ENCODE measurements at regions not wholly inside any gene's neighbourhood (a gene's known extent, or its start where the extent isn't known, plus 50 kb on each side); places are given as distances from the start of the nearest gene placed in this dataset.
"Not testable (repeated sequence)": the region's sequence is repeated elsewhere in the genome, so short reads cannot be mapped to it uniquely, and the experiment has no call there.

DNA sequence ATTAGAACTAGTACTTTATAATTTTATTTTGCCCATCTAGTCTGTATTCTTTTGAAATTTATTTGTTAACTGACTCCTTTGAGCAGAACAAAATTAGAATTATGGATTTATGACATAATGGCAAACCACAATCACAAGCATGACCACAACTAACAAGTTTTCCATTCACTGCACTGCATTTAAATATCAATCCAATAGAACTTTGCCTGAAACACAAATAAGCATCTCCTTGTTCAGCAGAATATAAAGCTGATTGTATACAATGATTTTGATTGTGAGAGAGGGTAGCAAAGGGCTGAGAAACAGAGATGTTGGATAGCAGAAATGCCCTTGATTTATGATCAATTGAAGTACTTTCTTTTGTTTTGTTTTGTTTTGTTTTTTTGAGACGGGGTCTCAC is 495.5 kb upstream of the RGS18 start:
- no peak for DNase-seq (ENCODE audit: low read depth)

DNA sequence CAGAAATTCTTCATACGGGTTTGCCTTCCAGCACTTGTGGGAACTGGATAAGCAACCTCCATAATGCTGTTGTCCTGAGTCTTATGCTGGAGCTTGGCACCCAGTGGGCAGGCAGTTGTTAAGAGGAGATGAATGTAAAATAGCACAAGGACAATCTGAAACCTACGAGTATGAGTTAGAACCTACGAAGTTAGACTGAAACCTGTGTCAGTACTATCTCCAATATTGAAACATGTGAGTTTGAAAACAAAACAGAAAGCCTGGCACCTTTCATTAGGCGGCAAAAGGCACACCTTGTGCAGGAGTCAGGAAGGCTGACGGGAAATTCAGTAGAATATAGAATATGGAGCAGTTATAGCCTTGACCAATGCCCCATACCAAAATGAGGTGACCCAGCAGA is 489.7 kb upstream of the RGS18 start:
- DNase-seq (ENCODE audit: low read depth) = no peak

DNA sequence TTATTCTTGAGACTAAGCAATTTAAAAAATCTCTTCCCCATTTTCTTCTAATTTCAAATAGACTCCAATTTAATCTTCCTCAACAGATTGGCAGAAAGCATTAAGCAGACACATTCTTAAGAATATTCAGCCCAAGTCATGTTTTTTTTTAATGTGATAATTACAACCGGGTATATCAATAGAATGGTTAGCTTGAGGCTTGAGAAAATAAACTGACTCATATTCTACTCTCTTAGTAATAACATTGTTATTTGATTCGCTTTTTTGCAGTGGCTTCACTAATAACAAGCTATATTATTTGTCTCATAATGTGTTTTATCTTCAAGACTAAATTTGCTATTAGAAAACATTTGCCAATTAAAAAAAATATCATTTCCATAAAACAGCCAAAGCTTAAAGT is 488.6 kb upstream of the RGS18 start:
- DNase-seq (ENCODE audit: low read depth) = peak; percentile 19

DNA sequence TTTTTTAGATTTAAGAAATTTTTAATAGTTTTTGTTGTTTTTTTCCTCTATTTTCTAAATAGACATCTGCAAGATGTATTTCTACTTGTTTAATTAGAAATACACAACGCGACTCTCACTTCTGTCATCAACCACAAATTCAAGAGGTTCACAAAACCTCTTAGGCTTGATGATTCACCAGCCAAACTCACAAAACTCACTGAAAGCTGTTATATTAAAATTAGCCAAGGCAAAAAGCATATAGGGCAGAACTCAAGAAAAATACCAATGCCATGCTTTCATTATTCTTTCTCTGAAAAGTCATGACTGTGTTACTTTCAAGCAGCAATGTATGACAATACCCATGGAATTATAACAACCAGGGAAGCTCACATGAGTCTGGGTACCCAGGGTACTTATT is 487.0 kb upstream of the RGS18 start:
- DNase-seq (ENCODE audit: low read depth) = peak; percentile 63

DNA sequence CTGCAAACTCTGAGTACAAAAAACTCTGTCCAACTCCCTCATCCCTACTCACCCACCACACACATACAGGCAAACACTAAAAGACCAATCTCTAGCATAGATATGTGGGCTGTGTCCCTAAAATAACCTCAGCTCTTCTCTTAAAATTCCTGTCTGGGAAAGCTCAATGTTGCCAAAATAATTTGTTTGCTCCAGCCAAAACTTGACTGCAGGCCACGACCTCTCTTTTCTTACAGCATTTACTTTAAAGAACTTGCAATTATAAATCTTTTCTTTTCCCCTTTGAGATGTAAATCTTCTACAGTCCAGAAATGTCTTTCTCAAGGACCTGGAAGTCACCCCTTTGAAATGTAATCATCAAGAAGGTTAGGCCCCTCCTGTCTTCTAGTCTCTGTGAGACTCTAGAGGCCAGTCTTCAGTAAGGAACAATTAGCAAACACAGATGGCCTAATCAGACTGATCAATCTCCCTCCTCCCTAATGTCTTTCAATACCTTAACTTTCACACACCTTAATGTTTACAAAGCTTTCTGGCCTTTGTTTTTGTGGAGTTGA is 483.6 kb upstream of the RGS18 start:
- DNase-seq (ENCODE audit: low read depth) = no peak

DNA sequence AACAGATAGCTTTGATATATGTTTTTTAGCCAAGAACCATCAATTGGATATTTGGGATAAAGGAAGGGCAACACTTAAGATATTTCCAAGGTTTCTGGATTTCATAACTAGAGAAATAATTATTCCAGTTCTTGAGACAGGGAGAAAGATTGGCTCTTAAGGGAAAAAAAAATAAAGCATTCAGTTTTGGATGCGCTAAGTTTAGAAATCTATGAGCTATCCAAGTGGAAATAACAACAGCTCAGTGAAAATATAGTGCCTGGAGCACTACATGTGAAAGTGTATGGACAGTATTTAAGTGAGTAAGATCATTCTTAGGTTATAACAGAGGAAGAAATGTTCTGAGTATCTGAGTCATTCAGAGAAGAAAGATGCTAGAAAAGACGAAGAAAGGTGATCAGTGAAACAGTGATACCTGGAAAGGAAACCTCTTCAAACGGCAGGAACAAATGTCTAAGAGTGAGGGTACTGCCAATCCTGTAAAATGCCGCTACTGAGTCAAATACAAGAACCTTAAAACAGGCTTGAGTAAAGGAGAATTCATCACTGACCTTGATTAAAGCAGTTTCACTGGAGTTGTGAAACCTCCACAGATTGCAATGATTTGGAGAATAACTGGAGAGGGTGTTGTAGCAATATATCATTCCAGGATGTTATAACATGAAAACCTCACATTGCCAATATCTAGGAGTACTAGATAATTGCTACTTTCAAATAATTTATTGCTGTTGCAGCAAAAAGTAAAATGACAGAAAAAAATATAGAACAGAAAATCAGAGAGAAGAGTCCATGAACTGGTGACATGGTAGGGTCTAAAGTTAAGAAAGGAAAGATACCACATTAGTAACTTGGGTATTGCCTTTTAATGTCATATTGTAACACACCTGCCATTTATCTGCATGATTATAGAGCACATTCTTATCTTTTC is 482.1 kb upstream of the RGS18 start:
- DNase-seq (ENCODE audit: low read depth) = no peak

DNA sequence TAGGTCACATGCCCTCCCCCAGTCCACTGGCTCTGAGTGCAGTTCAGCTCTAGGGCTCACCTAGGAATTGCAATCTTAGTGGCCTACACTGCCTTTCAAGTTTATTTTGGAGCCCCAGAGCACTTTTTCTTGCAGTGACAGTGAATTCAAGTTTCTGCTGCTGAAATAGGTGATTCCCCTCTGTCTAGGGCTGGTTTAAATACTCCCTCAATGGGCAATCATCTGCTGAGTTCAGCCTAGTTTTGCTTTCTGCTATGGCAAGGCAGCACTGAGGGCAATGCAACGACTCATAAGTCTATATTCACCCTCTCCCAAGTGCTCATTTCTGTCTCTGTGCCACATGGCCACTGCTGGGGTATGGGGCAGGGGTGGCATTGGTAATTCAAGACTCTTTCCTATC is 472.6 kb upstream of the RGS18 start:
- DNase-seq (ENCODE audit: low read depth) = no peak

DNA sequence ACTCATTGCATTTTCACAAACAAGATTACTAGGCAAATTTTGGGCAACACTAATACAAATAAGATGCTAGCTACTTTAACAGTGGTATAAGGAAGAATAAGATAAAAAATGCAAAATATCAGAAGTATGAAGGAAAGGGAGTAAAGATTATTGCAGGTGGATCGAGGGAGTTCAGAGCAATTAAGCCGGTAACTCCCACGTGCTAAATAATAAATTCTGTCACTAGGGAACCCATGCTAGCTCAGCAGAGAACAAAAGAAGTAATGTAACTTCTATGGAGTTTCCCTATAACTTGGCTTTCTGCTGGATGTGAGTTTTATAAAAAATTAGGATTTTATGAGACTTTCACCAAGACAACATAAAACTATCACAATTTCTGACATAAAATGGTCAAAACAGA is 470.5 kb upstream of the RGS18 start:
- DNase-seq (ENCODE audit: low read depth) = no peak

DNA sequence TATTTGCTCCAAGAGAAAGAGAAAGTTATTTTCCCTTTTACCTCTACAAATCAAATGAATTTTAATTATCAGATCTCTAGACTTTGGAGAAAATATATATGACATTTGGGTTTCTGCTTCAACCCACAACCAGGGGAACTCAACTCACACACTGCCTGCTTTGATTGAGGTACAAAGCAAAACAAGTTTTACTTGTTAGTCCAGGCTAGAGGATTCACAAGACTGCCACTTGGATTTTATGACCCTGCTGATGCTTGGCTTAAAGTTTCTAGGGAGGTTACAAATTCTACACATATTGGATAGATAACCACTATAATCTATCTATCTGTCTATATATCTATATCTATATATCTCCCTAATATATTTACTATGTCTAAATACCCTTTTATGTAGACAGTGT is 467.3 kb upstream of the RGS18 start:
- DNase-seq (ENCODE audit: low read depth) = no peak

DNA sequence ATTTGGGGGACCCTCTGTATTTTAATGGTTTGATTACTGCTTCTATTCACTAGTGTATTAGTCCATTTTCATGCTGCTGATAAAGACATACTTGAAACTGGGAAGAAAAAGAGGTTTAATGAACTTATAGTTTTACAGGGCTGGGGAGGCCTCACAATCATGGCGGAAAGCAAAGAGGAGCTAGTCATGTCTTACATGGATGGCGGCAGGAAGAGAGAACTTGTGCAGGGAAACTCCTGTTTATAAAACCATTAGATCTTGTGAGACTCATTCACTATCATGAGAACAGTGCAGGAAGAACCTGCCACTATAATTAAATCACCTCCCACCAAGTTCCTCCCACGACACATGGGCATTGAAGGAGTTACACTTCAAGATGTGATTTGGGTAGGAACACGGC is 464.5 kb upstream of the RGS18 start:
- DNase-seq (ENCODE audit: low read depth) = no peak

DNA sequence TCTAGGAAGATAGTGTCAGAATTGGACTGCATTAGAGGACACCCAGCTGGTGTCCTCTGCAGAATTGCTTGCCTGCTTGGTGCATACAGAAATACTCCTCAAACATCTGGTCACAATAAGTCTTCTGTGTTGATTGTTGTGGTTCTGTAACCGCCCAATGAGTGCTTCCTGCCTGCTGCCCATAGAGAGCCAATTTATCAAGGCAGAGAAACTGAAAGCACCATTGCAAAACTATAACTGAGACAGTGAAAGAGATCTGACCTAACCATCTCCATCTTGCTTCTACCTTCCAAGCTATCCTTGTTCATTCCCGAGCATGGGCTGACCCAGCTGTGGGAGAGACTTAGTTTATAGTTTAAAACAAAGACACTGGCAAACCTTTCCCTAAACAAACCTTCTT is 462.4 kb upstream of the RGS18 start:
- DNase-seq (ENCODE audit: low read depth) = peak; percentile 4

DNA sequence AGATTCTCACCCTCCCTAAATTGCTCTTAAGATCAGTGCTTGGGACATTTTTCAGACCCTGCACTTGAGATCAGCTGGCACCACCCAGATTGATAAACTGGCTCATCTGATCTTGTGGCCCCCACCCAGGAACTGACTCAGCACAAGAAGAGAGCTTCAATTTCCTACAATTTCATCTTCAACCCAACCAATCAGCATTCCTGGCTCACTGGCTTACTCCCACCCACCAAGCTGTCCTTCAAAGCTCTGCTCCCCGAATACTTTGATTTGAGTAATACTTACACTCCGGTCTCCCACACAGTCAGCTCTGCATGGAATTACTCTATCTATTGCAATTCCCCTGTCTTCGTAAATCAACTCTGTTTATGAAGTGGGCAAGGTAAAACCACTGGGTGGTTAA is 461.9 kb upstream of the RGS18 start:
- no peak for DNase-seq (ENCODE audit: low read depth)

DNA sequence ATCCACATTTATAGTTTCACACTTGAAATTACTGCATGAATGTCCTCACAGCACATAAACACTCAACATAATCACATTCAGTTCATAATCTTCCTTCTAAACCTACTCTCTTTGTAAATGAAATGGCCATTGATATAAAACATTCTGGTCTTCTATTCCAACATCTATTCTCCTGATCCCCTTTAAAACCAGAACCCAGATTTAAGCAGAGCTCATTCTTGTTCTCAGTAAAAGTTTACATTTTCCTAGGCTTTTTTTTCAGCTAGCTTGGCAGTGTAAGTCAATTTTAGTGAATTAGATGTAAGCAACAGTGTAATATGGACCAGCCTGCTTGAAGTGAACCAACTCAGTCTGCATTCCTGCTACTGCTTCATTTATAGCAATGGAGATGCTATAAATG is 460.7 kb upstream of the RGS18 start:
- DNase-seq (ENCODE audit: low read depth) = no peak

DNA sequence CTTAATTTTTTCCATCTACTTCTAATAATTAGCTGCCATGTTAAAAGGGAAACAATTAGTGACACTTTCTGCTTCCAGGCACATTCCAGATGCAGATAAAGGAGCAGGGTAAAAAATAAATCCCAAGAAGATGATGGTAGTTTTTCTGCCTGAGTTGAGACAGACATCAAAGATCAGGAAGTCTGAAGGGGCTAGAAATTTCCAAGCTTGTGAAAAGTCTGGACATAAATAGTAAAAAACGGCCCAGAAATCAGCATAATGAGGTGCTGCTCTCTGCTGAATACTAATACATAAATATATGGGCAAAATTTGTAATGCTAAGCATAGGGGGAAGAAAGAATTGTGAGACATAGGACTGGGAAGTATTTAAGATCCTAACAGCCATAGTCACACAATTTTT is 460.0 kb upstream of the RGS18 start:
- DNase-seq (ENCODE audit: low read depth) = no peak

DNA sequence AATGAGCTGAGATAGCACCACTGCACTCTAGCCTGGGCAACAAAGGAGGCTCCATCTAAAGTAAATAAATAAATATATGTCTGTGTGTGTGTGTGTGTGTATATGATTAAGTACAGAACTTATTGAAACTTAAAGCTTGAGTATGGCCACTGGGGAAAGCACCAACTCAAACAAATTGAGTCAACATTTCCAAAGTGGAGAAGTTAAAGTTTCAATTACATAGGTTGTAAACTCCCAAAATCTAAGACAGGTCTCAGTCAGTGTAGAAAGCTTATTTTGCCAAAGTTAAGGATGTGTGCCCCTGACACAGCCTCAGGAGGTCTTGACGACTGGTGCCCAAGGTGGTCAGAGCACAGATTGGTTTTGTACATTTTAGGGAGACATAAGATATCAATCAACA is 458.9 kb upstream of the RGS18 start:
- DNase-seq (ENCODE audit: low read depth) = no peak

DNA sequence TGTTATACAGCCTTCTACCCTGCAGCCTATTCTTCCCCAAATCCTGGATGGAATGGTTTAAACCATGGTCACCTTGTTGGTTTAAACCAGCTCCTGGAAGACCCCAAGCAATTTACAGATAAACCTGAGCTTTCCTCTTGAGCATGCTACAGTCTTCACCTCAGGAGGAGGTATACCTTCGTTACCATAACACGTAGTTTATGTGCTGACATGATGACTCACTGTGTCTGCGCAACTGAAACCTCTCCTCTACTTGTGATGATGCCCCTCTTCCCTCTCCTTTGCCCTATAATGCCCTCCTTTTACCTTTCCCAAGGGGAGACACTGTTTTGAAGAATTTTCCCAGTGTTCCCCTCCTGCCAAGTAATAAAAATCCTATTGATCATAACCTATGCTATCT is 457.3 kb upstream of the RGS18 start:
- DNase-seq (ENCODE audit: low read depth) = no peak

DNA sequence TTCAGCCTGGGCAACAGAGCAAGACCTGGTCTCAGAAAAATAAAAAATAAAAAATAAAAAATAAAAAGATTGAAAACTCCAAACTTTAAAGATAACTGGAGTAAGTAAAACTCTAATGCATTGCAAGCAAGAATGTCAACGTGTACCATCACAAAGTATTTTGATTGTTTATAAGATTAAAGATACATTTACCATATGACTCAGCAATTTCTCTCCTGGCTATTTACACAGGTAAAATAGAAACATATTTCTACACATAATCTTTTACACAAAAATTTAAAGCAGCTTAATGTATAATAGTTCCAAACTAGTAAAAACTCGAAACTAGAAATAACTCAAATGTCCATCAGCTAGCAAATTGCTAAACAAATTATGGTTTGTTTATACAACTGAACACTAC is 456.1 kb upstream of the RGS18 start:
- DNase-seq (ENCODE audit: low read depth) = no peak

DNA sequence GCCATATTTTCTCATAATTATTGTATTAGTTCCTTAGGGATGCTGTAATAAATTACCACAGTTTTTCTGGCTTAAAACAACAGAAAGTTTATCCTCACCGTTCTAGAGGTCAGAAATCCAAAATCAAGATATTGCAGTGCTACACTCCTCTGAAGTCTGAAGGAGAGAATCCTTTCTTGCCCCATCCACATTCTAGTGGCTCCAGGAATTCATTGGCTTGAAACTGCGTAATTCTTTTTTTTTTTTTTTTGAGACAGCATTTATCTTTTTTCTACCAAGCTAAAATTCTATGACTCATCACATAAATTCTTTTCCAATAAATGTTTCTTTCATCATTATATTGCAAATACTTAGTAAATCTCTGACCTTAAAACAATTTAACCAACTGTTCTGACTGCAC is 451.0 kb upstream of the RGS18 start:
- no peak for DNase-seq (ENCODE audit: low read depth)

DNA sequence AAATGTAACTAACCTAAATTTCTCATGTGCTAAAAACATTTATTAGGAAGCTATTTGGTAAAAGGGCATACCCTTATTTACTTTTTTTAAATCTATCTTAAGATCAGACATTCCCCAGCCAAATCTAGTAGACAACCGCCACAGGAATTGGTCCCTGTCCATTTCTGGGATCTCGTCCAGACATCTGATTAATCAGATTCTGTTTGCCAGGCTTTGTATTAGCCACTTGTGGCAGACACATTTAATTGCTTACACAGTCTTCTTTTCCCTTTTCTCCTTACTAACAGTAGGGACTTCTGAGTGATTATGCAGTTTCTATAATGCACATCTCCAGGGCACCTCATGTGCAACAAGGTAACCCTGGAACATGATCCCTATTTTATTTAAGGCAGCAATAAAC is 449.0 kb upstream of the RGS18 start:
- DNase-seq (ENCODE audit: low read depth) = no peak

DNA sequence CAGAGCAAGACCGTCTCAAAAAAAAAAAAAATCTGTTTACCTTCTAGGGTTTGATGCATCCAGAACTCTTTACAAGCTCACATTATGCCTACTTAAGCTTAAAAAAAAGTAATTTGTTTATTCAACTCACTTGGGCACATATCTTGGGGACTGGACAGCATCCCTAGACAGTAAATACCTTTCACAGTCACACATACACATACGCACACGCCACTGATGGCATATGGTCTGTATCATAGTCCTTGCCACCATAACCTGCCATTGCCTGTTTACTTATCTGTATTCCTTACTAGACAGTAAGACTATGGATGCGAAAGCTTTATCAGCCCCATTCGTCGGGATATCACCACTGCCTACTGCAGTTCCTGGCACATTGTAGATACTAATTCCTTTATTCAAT is 446.3 kb upstream of the RGS18 start:
- no peak for DNase-seq (ENCODE audit: low read depth)

DNA sequence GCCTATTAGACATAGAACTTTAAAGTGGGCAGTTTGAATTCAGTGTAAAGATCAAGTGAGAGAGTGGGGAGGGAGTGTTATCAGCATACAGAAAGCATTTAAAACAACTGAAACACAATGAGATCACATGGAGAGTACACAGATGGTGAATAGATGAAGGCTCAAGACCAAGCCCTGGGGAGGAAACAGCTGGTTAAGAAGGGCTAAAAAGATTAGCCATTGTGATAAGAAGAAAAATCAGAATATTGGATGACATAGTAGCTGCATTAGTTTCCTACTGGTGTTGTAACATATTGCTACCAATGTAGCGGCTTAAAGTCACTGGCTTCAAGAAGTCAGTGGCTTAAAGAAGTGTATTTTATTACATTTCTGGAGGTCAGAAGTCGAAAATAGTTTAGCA is 443.4 kb upstream of the RGS18 start:
- DNase-seq (ENCODE audit: low read depth) = no peak

DNA sequence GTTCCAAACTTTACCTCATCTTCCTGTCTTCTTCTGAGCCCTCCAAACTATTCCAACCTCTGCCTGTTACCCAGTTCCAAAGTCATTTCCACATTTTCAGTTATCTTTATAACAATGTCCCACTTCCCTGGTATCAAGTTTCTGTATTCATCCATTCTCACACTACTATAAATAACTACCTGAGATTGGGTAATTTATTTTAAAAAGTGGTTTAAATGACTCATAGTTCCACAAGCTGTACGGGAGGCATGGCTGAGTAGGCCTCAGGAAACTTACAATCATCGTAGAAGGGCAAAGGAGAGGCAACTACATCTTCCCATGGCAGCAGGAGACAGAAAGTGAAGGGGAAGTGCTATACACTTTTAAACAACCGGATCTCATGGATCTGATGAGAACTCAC is 428.5 kb upstream of the RGS18 start:
- DNase-seq (ENCODE audit: low read depth) = no peak

DNA sequence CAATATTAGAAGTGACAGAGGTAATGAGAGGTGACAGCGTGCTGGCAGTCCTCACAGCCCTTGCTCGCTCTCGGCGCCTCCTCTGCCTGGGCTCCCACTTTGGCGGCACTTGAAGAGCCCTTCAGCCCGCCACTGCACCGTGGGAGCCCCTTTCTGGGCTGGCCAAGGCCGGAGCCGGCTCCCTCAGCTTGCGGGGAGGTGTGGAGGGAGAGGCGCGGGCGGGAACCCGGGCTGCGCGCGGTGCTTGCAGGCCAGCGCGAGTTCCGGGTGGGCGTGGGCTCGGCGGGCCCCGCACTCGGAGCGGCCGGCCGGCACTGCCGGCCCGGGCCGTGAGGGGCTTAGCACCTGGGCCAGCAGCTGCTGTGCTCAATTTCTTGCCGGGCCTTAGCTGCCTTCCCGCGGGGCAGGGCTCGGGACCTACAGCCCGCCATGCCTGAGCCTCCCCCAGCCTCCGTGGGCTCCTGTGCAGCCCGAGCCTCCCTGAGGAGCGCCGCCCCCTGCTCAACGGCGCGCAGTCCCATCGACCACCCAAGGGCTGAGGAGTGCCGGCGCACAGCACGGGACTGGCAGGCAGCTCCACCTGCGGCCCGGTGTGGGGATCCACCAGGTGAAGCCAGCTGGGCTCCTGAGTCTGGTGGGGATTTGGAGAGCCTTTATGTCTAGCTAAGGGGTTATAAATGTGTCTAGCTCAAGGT is 426.5 kb upstream of the RGS18 start:
- DNase-seq (ENCODE audit: low read depth) = not testable (repeated sequence)

All from LHCN-M2 (cell line).